Stimulated activated CD4-positive, alpha-beta T cell treated with anti-CD3 and anti-CD28 coated beads, Interleukin-2, amount 100 ng/mL, for 24 hours (primary cell): ENCODE measurements at regions not wholly inside any gene's neighbourhood (a gene's known extent, or its start where the extent isn't known, plus 50 kb on each side); places are given as distances from the start of the nearest gene placed in this dataset.

Experiments
- DNase-seq, 2 donors: peaks; one replicate each; pipeline ENCODE4 v3.0.0-alpha.2; 2020

DNA sequence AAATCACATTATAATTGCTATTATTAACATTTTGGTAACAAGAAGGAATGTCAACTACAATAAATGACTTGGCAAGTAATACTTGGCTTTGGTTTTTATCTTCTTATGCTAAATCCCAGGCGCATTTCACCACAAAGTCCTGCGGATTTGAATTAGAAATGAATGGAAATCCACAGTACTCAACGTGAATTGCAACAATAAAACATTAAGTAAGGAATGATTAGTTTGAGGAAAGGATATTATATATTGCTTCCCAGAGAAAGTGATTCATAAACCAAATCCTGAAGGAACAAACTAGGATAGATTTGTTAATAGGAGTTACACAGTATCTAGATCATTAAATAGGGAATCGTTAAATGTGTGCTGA is 1089.7 kb downstream of the TRHDE start:
- DNase-seq: no peak

DNA sequence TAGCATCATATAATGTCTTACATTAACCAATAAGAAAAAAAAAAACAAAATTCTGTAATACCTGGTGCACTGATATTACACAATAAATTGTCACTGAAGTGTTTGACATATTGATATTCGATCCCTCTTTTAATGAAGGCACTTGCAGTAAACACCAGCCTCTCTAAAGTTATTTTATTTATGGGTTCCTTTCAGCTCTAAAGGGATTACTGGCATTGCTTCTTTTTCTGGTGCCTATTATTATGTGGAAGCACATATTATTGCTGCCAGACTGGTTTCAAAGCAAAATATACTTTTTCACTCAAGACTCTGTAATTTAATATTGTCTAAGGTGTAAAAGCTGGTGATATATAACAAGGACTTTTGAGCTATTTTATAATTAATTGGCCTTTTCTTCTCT is 1090.5 kb downstream of the TRHDE start:
- DNase-seq: no peak

DNA sequence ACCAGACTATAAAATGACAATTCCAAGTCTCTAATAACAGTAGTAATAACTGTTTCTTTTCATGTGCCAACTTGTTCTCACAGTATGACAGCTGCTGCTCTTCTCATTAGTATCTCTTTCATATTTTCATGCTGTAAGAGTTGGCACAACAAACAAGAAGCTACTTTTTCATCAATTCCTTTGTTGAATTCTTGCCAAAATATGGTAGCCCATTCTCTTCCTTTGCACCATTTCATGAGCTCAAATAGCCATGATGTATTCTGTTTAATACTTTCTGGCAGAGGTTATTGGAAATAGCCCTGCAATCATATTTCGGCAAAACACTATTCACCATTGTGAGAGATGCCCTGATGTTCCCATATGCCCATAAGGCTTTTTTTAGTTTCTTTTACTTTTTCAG is 1100.7 kb downstream of the TRHDE start:
- DNase-seq: no peak

DNA sequence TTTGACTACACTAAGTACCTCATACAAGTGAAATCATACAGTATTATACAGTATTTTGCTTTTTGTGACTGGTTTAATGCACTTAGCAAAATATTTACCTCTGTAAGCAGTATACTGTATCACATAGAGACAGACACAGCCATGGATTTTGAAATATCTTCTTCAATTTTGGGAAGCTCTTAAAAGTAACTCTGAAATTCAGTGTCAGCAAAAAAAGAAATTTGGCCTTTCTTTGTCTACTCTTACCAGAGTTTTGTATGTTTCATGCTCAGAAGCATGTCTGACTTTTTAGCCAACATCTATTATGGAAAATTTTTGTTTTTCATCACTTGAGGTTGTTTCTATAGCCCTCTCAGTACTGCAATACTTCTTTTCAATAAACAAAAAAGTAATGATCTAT is 1102.2 kb downstream of the TRHDE start:
- no peak for DNase-seq

DNA sequence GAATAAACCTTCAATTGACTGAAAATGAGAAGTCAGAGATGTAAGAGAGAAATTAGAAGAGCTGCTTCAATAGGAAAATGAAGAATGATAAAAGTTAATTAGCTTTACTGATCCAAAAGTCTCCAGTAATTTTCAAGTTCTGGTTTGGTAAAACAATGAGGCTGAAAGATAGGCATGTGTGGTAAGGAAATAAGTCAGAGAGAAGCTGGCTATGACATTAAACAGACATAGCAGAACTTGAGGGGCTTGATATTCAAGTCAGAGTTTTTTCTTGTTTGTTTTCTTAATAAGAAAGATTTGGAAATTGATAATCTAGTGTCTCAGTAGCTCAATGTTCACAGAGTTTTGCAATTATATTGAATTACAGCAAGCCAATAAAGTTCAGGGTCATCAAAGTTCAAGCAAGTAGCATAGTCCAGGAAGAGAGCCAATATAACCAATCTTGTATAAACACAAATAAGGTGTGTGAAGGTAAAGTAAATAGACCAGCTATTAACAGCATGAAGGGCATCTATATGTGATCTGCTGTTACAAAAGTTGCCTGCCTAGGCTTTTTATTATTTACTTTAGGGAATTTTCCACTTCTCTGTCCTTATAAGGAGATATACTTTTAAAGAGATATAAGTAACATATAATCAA is 1111.5 kb downstream of the TRHDE start:
- no peak for DNase-seq

DNA sequence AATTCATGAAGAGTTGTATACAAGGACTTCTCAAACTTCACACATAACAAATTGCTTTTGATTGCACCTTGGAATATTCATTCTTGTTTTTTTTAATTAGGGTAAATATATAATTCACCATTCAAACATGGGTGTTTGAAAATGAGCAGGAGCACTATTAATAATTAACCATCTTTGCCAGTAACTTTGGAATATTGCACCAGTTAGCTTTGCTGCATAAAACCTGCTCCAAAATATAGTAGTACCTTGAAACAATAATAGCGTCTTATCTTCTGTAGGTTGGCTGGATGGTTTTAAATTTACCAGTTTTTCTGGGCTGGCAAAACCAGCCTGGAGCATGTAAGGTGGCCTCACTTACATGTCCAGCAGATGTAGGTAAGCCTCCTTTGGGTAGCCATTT is 1112.4 kb downstream of the TRHDE start:
- DNase-seq: no peak

DNA sequence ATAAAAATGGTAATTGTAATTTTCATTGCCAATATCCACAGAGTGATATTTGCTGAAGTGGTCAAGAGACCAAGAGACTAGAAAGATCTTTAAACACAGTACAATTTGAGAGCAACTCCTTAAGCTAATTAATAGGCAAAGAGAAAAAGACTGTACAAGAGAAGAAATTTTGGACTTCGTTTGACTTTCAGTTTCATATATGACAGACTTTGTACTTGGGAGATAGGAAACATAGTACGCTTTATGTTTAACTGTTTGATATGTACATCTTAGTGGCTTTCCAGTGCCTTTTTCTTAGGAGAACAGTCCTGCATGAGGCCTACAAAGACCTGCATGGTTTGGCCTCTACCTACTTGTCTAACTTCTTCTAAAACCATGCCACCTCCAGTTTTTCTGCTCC is 1118.1 kb downstream of the TRHDE start:
- no peak for DNase-seq

DNA sequence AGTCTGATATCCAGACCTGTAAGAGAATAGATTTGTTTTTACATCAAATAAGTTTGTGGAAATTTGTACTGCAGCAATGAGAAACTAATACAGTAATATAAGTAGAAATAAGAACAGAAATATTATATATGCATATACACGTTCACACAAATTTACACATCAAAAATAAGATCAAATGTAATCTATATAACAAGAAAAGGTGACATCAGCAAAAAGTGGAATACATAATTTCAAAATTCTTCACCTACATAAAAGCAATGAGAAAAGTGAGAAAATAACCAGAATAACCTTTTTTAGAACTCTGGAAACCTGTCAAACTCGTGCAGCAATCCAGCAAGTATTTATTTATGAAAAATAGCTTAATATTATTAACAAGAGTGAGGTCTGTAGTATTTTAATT is 1124.6 kb upstream of the ATXN7L3B start:
- DNase-seq: no peak

DNA sequence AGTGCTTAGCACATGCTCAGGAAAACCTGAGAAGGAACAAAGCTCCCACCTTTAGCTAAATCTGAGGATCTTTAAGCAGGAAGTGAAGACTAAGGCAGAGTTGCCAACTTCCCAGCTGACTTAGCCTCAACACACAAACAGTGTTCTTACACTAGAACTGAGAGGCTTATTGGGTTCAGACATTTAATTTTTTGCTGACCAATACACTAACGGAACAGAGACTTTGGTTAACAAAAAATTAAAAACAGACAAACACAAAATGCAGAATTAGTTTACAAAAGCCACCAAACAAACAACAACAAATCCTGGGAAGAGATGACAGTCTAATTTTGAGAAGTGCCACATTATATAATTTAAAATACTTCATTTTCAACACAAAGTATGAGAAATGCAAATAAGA is 1123.7 kb upstream of the ATXN7L3B start:
- no peak for DNase-seq

DNA sequence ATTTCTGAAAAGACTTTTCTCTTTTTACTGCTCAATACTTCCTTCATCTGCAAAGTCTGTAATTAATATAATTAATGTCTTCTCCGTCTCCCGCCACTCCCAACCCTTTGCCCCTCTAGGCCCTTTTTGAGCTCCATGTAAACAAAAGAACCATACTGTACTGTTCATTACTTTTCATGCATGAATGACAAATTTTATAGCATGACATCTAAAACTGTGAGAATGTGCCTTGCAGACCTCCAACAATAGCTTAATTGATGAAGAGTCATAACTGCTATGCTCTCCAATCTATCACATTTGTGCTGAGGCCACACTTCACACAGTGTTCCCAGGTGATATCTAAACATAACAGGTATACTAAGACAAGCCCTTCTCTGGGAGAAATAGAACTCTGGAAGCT is 1122.7 kb upstream of the ATXN7L3B start:
- no peak for DNase-seq

DNA sequence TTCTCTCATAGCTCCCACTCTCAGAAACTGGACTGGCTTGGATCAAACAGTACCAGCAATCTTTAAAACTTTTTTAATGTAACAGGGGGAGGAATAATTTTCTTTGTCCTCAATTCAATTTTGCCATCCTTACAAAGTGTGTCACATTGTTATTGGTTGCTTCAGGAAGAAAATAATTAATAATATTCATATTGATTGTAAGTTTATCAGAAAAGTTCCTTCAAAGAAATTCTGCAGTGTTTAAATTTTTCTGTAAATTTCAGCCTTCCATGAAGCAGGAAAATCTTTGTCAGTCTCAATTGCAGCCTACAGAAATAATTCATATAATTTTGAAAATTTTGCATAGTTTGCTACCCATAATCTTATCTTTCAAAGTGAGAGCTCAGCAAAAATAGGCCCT is 1119.1 kb upstream of the ATXN7L3B start:
- no peak for DNase-seq

DNA sequence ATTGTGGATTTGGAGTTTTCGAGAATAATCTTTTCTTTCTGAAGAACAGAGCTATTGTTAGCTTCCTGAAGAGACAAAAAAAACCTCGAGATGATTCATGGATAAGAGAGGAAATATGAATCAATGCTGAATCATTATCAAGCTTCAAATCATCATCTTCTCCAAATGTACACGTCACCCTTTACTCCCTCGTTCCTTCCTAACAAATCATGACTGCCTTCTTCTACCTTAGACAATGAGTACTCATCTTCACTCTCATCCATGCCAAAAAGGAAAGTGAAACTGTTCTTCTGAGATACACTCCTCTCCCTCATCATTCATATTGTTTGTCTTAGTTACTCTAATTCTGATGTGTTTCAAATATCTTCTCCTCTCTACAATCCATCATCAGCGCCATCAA is 1115.8 kb upstream of the ATXN7L3B start:
- no peak for DNase-seq

DNA sequence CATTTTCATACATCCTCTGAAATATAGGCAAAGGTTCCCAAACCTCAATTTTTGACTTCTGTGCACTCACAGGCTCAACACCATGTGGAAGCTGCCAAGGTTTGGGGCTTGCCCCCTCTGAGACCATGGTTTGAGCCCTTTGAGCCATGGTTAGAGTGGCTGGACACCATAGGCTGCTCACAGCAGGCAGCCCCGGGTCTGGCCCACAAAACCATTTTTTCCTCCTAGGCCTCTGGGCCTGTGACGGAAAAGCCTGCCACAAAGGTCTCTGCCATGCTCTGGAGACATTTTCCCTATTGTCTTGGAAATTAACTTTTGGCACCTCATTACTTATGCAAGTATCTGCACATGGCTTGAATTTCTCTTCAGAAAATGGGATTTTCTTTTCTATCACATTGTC is 1113.2 kb upstream of the ATXN7L3B start:
- DNase-seq: no peak

DNA sequence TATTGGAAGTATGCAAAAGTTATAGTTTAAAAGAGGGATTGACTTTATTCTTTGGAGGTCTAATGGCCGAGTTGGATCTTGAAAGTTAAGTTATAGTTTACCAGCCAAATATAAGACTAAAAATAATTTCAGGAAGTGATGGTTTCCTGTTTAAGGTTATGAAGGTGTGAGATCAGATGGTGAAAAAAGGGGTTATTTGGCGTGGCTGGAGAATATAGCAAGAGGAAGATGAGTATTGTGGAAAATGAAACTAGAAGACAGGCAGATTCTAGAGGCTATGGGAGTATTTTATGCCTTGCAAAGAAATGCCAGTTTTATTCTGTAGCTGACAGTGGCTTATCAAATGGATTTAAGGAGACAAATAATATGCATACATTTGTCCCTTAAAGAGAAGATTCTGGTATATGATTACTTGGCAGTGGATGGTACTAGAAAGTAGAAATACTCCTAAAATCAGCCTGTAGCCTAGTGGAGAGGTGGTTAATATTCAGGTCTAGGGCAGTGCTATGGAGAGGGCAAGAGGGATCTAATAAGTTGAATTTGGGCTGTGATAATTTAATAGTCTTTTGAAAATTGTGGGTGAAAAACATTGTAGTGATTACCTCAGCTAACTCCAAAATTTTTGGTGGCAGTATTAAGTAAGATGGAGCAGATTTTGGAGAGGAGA is 1091.8 kb upstream of the ATXN7L3B start:
- DNase-seq: no peak

DNA sequence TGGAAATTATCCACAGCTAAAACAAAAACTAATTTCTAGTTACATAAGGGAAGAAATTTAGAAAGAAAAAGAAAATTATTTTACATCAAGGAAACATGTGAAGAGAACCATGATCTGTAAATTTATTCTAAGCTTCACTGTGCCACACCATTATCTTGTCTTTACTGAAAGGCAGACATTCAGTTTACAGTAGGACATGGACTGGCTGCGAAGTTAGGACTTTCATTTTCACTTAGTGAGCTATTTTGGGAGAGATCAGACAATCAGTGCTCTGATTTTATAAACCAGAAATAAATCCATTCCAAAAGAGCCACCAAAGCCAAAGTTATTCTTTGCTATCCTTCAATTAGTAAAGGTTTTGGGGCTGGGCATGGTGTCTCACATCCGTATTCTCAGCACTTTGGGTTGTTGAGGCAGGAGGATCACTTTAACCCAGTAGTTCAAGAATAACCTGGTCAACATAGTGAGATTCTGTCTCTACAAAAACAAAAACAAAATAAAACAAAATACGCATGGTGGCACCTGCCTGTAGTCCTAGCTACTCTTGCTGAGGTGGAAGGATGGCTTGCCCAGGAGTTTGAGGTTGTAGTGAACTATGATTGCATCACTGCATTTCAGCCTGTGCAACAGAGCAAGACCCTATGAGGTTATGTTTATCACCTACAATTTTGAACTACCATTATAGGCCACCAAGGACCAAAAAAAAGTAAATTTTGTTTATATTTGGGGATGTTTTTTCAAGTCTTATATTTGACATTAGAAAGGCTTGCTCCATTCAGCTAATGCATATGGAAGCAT is 1084.8 kb upstream of the ATXN7L3B start:
- DNase-seq: no peak

DNA sequence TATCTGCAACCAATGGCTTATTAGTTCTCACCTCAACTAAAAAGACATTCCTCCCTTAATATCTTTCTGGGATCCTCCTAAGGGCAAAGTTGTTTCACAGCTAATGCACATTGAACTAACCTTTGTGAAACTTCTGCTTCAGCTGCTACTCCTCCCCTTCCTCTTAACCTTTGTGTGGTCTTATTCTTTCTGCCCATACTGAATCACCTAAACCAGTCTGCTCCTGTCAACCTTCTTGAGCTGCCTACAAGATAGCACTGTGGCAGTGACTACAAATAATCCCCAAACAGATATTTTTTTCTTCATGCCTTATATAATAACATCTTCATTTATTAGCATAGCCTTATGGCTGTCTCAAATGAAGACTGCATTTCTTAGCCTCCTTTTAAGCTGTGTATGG is 1077.4 kb upstream of the ATXN7L3B start:
- DNase-seq: no peak

DNA sequence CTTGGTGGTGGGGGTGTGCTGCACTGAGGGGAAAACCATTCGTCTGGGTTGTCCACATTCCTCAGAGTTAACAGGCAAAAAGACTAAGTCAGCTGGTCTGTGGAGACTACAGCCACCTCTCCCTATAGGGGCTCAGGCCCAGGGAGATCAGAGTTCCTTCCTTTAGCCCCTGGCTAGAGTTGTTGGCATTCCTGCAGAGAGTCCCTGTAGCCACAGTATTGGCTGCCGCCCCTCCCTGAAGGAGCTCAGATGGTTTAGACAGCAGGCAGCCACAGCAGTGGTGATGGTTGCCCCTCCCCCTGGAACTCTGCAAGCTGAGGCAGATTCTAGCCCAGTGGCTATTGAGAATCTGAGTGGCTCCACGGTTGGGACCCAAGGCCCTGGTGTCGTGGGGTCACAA is 1072.5 kb upstream of the ATXN7L3B start:
- no peak for DNase-seq

DNA sequence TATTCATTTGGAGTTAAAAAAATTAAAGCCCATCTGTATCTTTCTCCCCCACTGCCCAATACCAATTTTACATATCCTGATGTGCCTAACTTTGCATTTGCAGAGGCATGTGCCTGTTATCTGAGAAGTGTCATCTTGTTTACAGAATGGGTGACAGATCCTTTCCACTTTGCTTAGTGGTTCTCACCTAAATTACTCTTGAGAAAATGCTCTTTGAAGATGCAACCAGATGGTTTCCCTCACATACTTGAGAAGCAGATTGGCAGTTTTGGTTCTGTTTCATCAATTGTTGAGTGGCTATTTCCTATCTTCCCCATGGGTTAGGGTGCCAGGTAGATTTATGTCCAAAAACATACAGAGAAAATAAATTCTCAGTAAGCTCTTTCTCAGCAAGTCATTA is 1051.4 kb upstream of the ATXN7L3B start:
- DNase-seq: no peak

DNA sequence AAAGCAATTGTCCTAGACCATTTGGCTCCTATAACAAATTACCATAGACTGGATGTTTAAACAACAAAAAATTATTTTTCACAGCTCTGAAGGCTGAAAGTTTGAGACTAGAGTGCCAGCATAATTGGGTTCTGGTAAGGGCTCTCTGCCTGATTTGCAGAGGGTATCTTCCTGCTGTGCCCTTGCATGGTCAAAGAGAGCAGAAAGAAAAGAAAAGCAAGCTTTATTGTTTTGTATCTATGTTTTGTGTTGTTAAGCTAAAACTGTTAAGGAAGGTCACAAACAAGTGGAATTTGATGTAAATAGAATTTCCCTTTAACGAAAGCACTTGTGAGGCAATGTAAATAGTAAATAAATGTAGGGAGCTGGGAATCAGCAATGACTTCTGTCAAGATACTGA is 1031.0 kb upstream of the ATXN7L3B start:
- DNase-seq: no peak

DNA sequence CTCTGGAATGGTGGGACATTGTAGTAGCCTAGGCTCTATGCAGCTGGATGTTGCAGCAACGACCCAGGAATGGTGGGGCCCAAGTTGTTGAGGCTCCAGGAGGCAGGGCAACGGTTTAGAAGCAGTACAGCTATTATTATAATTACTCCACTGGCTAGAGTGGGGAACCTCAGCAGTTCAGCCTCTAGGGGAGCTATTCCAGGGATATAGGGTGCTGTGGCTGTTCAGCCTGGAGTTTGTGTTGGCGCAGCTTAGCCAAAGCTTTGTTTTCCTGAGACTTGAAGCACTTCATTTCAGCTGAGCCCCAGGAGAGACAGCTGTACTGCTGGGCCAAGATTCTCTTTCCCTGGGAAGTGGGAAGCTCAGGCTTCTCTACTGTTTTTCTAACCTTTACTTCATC is 1023.0 kb upstream of the ATXN7L3B start:
- no peak for DNase-seq

DNA sequence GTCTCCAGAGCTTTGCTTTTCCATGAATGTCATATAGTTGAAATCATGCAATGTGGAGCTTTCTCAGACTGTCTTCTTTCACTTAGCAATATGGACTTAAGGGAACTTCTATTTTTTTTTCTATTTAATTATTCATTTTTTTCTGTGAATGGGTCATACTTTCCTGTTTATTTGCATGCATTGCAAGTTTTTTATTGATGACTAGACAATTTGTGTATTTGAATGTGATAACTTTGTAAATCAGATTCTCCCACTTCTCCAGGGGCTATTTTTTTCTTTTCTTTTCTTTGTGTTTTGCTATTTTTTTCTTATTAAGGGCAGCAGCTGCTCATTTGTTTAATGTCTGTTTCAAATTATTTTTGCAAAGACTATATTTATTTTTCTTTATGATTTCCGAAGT is 1019.8 kb upstream of the ATXN7L3B start:
- DNase-seq: no peak

DNA sequence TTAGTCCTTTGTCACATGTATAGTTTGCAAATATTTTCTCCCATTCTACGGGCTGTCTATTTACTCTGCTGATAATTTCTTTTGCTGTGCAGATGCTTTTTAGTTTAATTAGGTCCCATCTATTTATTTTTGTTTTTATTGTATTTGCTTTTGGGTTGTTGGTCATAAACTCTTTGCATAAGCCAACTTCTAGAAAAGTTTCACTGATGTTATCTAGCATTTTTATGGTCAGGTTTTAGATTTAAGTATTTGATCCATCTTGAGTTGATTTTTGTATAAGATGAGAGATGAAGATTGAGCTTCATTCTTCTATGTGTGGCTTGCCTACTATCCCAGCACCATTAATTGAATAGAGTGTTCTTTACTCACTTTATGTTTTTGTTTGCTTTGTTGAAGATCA is 1008.4 kb upstream of the ATXN7L3B start:
- DNase-seq: no peak

DNA sequence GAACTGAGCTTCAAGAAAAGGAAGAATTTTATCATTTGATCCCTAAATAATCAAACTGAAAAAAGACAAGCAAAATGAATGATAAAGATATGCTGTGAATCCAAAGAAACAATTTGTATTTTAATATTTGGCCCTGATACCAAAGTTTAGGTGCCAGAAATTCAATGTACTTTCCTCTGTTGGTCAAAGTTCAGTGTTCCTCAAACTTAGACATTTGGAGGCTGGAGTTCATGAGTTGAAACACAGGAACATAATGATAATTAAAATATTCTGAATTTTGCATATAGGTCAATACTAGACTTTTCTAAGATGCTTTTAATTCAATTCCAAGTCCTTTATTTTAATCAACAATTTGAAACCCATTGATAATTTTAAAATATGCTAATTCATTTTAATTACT is 1007.7 kb upstream of the ATXN7L3B start:
- DNase-seq: no peak

DNA sequence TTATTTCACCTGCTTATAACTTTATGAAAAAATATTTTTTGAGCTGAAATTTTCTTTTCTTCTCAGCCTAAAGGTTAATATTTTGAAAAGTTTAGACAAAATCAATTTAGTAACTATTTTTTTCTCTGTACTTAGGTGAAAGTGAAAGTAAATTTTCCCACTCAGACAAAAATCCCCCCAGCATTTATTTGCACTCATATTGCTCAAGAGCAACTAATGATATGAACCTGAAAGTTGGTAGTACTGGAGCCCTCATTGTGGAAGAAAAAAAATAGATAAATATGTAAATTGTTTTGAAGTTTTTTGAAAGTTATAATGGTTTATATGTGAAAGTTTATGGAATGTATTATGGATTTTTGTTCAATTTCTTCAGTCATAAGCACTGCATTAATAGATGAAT is 1005.9 kb upstream of the ATXN7L3B start:
- DNase-seq: no peak

DNA sequence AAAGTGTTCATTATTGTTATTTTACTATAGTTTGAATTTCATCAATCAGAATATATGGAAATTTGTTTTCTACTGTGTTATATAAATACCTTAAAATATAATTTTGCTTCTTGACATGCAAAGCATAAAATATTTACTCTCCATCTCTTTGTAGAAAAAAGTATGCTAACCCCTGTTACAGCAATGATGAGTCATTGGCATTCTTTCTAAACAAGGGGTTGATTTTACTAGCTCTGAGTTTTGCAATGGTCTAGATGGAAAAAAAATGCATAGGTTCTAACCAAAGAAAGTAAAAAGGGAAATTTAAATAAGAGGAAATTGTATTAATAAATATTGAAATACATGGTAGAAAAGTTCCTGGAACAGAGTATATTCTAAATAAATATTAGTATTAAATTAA is 990.2 kb upstream of the ATXN7L3B start:
- no peak for DNase-seq
